K562 (cell line): ENCODE measurements at regions not wholly inside any gene's neighbourhood (a gene's known extent, or its start where the extent isn't known, plus 50 kb on each side); places are given as distances from the start of the nearest gene placed in this dataset. TPM values are rescaled to one million over a fixed set of nuclear protein-coding genes. Genes with fewer than 3 reads are reported as not detected.

Source experiments
- ATAC-seq: fragments of 200-7000 bp; cut with Tn5 transposase; 3 replicates; pipeline ENCODE4 v1.9.1; 2020; ENCODE audit warnings: moderate library complexity
- BruUV-seq: library from RNA; stranded (reverse); fragments of 400-500 nt; replicated peaks from 2 replicates; lab custom pipeline; 2021; lab: Mats Ljungman, UMichigan
- CTCF ChIA-PET: fragments of 300-600 bp; formaldehyde crosslinking; extraction: SDS; loops from one replicate; lab custom pipeline; 2021; ENCODE audit warnings: low intra/inter-chr PET ratio; lab: Yijun Ruan, JAX
- POLR2A ChIA-PET: fragments of 300-600, 350-650 bp; sonication (Branson Sonifier 250); formaldehyde crosslinking; extraction: SDS; loops from one replicate; lab custom pipeline; 2021; ENCODE audit warnings: antibody characterized with exemption, inconsistent platforms; lab: Yijun Ruan, JAX
- DNase-seq, 4 experiments: peaks; one replicate each; pipeline versions ENCODE4 v3.0.0 to v3.0.0-alpha.2; 2011 to 2018; ENCODE audit warnings: low spot score in 3 of 4, mixed read lengths in 3 of 4; ENCODE audit errors: extremely low read depth in 1 of 4
- FAIRE-seq: peaks from 2 replicates; lab custom pipeline; 2011; peaks lifted over from hg19 to GRCh38; lab: Jason Lieb, UNC
- H2AFZ ChIP-seq: 2 replicates; pipeline ENCODE4 v1.6.0; 2011; ENCODE audit warnings: low read depth, low read length, control low read depth, inconsistent platforms
- H3K27ac ChIP-seq: fragments of 200-600 bp; 3 replicates; pipeline ENCODE4 v1.8.0; 2011; ENCODE audit warnings: low read depth, mild to moderate bottlenecking, control low read depth, inconsistent platforms, low read length, moderate library complexity, mixed read lengths; ENCODE audit errors: extremely low read depth
- H3K27me3 ChIP-seq, 2 experiments: fragments of 300-600 bp in 1 of 2; 2 replicates in 1 of 2; 3 replicates in 1 of 2; pipeline versions ENCODE4 v1.6.0 to v1.8.0; 2011; ENCODE audit warnings: inconsistent platforms in 2 of 2, low read length in 2 of 2, mild to moderate bottlenecking in 1 of 2, mixed read lengths in 1 of 2, moderate library complexity in 1 of 2; ENCODE audit not compliant: control insufficient read depth in 2 of 2, insufficient read depth in 2 of 2
- H3K36me3 ChIP-seq: fragments of 300-600 bp; 3 replicates; pipeline ENCODE4 v1.8.0; 2011; ENCODE audit warnings: mild to moderate bottlenecking, low read length, inconsistent platforms; ENCODE audit not compliant: control insufficient read depth, insufficient read depth
- H3K4me1 ChIP-seq, 2 experiments: fragments of 200-600 bp in 1 of 2; replicated peaks in 1 of 2; 2 replicates in 1 of 2; 3 replicates in 1 of 2; pipeline versions ENCODE4 v1.5.1 to v1.8.0; 2011; ENCODE audit warnings: inconsistent platforms in 2 of 2, low read length in 2 of 2, mild to moderate bottlenecking in 1 of 2, mixed read lengths in 1 of 2, moderate library complexity in 1 of 2; ENCODE audit not compliant: control insufficient read depth in 2 of 2, insufficient read depth in 2 of 2
- H3K4me2 ChIP-seq: 2 replicates; pipeline ENCODE4 v1.6.1; 2011; ENCODE audit warnings: low read length, control low read depth, inconsistent platforms, mixed read lengths; ENCODE audit not compliant: insufficient read depth
- H3K4me3 ChIP-seq: fragments of 200-600 bp; sonication (generic), shearing (Covaris generic); 2 replicates; pipeline ENCODE4 v1.5.1; 2016; ENCODE audit warnings: control low read depth, inconsistent platforms
- H3K79me2 ChIP-seq: fragments of 200-600 bp; 3 replicates; pipeline ENCODE4 v1.8.0; 2011; ENCODE audit warnings: low read length, inconsistent platforms; ENCODE audit not compliant: control insufficient read depth, insufficient read depth
- H3K9ac ChIP-seq, 2 experiments: 2 replicates each; pipeline versions ENCODE4 v1.6.0 to v1.6.1; 2011; ENCODE audit warnings: low read depth in 2 of 2, low read length in 2 of 2, control low read depth in 1 of 2, inconsistent platforms in 1 of 2, mild to moderate bottlenecking in 1 of 2, mixed read lengths in 1 of 2; ENCODE audit not compliant: insufficient read depth in 1 of 2
- H3K9me1 ChIP-seq: one replicate; pipeline ENCODE4 v1.6.0; 2011; ENCODE audit warnings: inconsistent platforms, mild to moderate bottlenecking, low read length, moderate library complexity; ENCODE audit not compliant: control insufficient read depth, insufficient read depth
- H3K9me3 ChIP-seq: replicated peaks from 2 replicates; pipeline ENCODE4 v1.5.1; 2011; ENCODE audit warnings: low read depth, low read length, inconsistent platforms; ENCODE audit not compliant: control insufficient read depth, insufficient read depth
- H4K20me1 ChIP-seq: replicated peaks from 2 replicates; pipeline ENCODE4 v1.6.1; 2011; ENCODE audit warnings: low read length, inconsistent platforms, mixed read lengths; ENCODE audit not compliant: control insufficient read depth, insufficient read depth
- LARP7 ChIP-seq: fragments of 450-650 bp; IDR thresholded peaks from 2 replicates; pipeline ENCODE4 v1.6.1; 2016
- RBM14 ChIP-seq: fragments of 200-400 bp; formaldehyde crosslinking; IDR thresholded peaks from 2 replicates; pipeline ENCODE4 v1.6.1; 2018; ENCODE audit warnings: low read depth, mild to moderate bottlenecking, low read length, moderate library complexity, borderline replicate concordance; ENCODE audit not compliant: insufficient read depth
- TOE1 ChIP-seq, 2 experiments: fragments of 450-650 bp in 1 of 2; sonication (generic) in 1 of 2; formaldehyde crosslinking in 1 of 2; IDR thresholded peaks; 2 replicates each; pipeline versions ENCODE4 v1.7.1 to v1.8.0; 2016 to 2022; ENCODE audit warnings: borderline replicate concordance in 2 of 2, mild to moderate bottlenecking in 2 of 2, antibody characterized with exemption in 1 of 2, inconsistent platforms in 1 of 2, low read depth in 1 of 2, missing genetic modification reagents in 1 of 2, moderate library complexity in 1 of 2
- ZFPM2 ChIP-seq: fragments of 250-450 bp; sonication (Bioruptor Pico); IDR thresholded peaks from 2 replicates; pipeline ENCODE4 v1.5.1; 2022; ENCODE audit warnings: mild to moderate bottlenecking
- WGBS: fragments of 100-300 bp; shearing (Covaris generic); methylation state at CpG from one replicate; pipeline ENCODE4 v1.1.6; 2016; ENCODE audit warnings: low coverage, mixed read lengths; ENCODE audit not compliant: insufficient coverage; ENCODE audit errors: missing lambda C conversion rate; 5-methylcytosine and 5-hydroxymethylcytosine counted together
- in situ Hi-C: fragments of 300-500 bp; cut with MboI; formaldehyde crosslinking; loops from 4 replicates; pipeline ENCODE4 v1.15.0; 2018; ENCODE audit warnings: inconsistent platforms, mixed read lengths
- intact Hi-C: fragments of 100-400 bp; cut with micrococcal nuclease; formaldehyde crosslinking; loops from 2 replicates; pipeline ENCODE4 v1.14.2; 2022
- small RNA-seq: library from RNA; depleted of rRNA; stranded (forward); fragments of <200 nt; gene quantifications from one replicate; pipeline ENCODE3, GENCODE V24; 2014
- TF ChIP-seq, protein P1 (sequence below): sonication (generic); formaldehyde crosslinking; IDR thresholded peaks from 2 replicates; pipeline ENCODE4 v1.8.0; 2022; ENCODE audit warnings: missing genetic modification reagents, mild to moderate bottlenecking, moderate library complexity, borderline replicate concordance

DNA sequence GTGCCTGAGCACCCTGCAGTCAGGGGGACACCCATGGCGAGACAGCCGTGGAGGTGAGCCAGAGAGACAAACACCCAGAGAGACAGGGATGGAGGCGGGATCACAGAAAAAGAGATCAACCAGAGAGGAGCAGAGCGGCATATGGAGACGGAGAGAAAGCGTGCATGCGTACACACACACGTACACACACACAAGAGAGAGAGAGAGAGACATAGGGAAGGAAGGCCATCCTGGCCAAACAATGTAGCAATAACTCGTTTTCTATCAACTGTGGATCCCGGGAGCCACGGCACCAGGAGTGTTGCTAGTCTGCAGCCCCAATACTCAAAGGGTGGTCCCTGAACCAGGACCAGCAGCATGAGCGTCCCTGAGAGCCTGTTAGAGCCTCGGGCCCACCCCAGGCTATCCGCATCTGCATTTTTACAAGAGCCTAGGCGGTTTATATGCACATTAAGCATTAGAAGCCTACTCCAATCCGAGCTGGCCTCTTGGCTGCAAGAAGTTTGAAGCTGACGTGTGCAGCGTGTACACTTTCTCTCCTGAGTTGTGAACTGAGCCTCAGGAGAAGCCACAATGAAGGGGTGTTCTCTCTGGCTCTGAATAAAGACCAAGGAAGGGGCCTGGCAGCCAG lies 50.1 kb upstream of the MYCN start:
- under 1% methylated on average over 18 of the region's 18 CpGs for WGBS
- no peaks in the 10 kb centered on the region for H3K79me2 ChIP-seq
- H3K27me3 ChIP-seq = peaks cover 7 to 31% of the 10 kb centered on the region in 2 experiments; a peak in 3 of 5 replicates
- FAIRE-seq = no peak
- no peaks in the 10 kb centered on the region for H3K36me3 ChIP-seq
- CTCF ChIA-PET = no interaction called here
- no peak for TF ChIP-seq TOE1 (IDR thresholded peaks at IDR 0.05; ENCODE audit: borderline replicate concordance)
- TF ChIP-seq TOE1 (CRISPR knock-in tag; IDR thresholded peaks at IDR 0.05; ENCODE audit: borderline replicate concordance, low read depth) = no peak
- TF ChIP-seq ZFPM2 (CRISPR knock-in tag) = no peak
- TF ChIP-seq, protein P1, sequence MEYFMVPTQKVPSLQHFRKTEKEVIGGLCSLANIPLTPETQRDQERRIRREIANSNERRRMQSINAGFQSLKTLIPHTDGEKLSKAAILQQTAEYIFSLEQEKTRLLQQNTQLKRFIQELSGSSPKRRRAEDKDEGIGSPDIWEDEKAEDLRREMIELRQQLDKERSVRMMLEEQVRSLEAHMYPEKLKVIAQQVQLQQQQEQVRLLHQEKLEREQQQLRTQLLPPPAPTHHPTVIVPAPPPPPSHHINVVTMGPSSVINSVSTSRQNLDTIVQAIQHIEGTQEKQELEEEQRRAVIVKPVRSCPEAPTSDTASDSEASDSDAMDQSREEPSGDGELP (CRISPR knock-in tag) = no peak
- no peak for TF ChIP-seq LARP7
- no peak for TF ChIP-seq RBM14
- TF ChIP-seq, all 486 proteins: peak for 0
- Histone ChIP-seq H3K4me1 (no peaks in the 10 kb centered on the region), H2AFZ (no peak overlapping the region), H3K4me2 (no peak overlapping the region), H3K9me3 (no peaks in the 10 kb centered on the region), H3K27ac (no peak overlapping the region), H4K20me1 (no peaks in the 10 kb centered on the region), H3K9ac (no peak overlapping the region), H3K9me1 (no peaks in the 10 kb centered on the region), H3K4me3 (no peak overlapping the region)
- POLR2A ChIA-PET = interaction anchor here (0.6 kb wide), 1 partner anchor 40 kb away, joined by 4 read pairs; no protein-coding TSS in a partner anchor
- BruUV-seq = no TSS peak
- intact Hi-C loops (no loop called here), in situ Hi-C loops (no loop called here)
- DNase-seq = no peak
- no peak; the same call in 2 of the 3 replicates for ATAC-seq

Small RNA genes lying in the stretch of these regions (small RNA-seq; reads per million reads assigned to genes)
- not detected for gene RNU5E-7P
